A673 (cell line): ENCODE measurements at regions not wholly inside any gene's neighbourhood (a gene's known extent, or its start where the extent isn't known, plus 50 kb on each side); places are given as distances from the start of the nearest gene placed in this dataset.

Source experiments
- BruUV-seq: library from RNA; stranded (reverse); fragments of 400-500 nt; replicated peaks from 2 replicates; lab custom pipeline; 2021; lab: Mats Ljungman, UMichigan
- CTCF ChIA-PET: fragments of 300-600 bp; sonication (Branson Sonifier 250); formaldehyde crosslinking; loops from one replicate; lab custom pipeline; 2022; ENCODE audit warnings: antibody characterized with exemption; lab: Charles Lee
- POLR2A ChIA-PET: fragments of 300-600 bp; sonication (Branson Sonifier 250); formaldehyde crosslinking; loops from one replicate; lab custom pipeline; 2022; ENCODE audit warnings: antibody characterized with exemption; ENCODE audit not compliant: low non-redundant PET; lab: Charles Lee
- DNase-seq: peaks from one replicate; pipeline ENCODE4 v3.0.0-alpha.2; 2015; ENCODE audit warnings: low spot score
- H3K27ac ChIP-seq: fragments of 200-600 bp; sonication (generic); 2 replicates; pipeline ENCODE4 v1.5.1; 2016; ENCODE audit warnings: mixed run types, low read depth, mild to moderate bottlenecking, mixed read lengths, antibody characterized with exemption, low read length; ENCODE audit not compliant: poor library complexity, severe bottlenecking
- H3K27me3 ChIP-seq: fragments of 200-600 bp; sonication (generic); replicated peaks from 2 replicates; pipeline ENCODE4 v1.6.1; 2017; ENCODE audit warnings: mixed run types, low read depth, mild to moderate bottlenecking, mixed read lengths, antibody characterized with exemption, low read length; ENCODE audit not compliant: insufficient read depth, poor library complexity
- H3K36me3 ChIP-seq: fragments of 200-600 bp; sonication (generic); 2 replicates; pipeline ENCODE4 v1.6.1; 2016; ENCODE audit warnings: mixed run types, mild to moderate bottlenecking, mixed read lengths, antibody characterized with exemption, low read length; ENCODE audit not compliant: insufficient read depth, poor library complexity, severe bottlenecking
- H3K4me1 ChIP-seq: fragments of 200-600 bp; sonication (generic); 2 replicates; pipeline ENCODE4 v1.6.1; 2017; ENCODE audit warnings: mixed run types, mild to moderate bottlenecking, mixed read lengths, antibody characterized with exemption, low read length; ENCODE audit not compliant: insufficient read depth, poor library complexity, severe bottlenecking
- H3K4me3 ChIP-seq: fragments of 200-600 bp; sonication (generic); 2 replicates; pipeline ENCODE4 v1.5.1; 2016; ENCODE audit warnings: low read depth, mixed run types, mild to moderate bottlenecking, mixed read lengths, low read length; ENCODE audit not compliant: poor library complexity, severe bottlenecking
- H3K9me3 ChIP-seq: fragments of 200-600 bp; sonication (generic); 2 replicates; pipeline ENCODE4 v1.6.1; 2016; ENCODE audit warnings: mixed run types, low read depth, mild to moderate bottlenecking, mixed read lengths, antibody characterized with exemption, low read length; ENCODE audit not compliant: poor library complexity, severe bottlenecking
- EZH2 ChIP-seq: fragments of 200-600 bp; sonication (generic); IDR thresholded peaks from 2 replicates; pipeline ENCODE4 v1.6.1; 2017; ENCODE audit warnings: borderline replicate concordance, low read depth, mild to moderate bottlenecking, mixed read lengths, antibody characterized with exemption, low read length; ENCODE audit not compliant: poor library complexity, severe bottlenecking
- intact Hi-C: fragments of 100-400 bp; cut with micrococcal nuclease; formaldehyde crosslinking; loops from one replicate; pipeline ENCODE4 v1.10.0; 2022; ENCODE audit not compliant: unreplicated experiment
- TF ChIP-seq, protein P1 (sequence below): fragments of 300-800, 200-600 bp; sonication (generic); conservative IDR thresholded peaks from 2 replicates; pipeline ENCODE4 v1.5.1; 2017; ENCODE audit warnings: low read depth, mild to moderate bottlenecking, antibody characterized with exemption, low read length, moderate library complexity, mixed read lengths

DNA sequence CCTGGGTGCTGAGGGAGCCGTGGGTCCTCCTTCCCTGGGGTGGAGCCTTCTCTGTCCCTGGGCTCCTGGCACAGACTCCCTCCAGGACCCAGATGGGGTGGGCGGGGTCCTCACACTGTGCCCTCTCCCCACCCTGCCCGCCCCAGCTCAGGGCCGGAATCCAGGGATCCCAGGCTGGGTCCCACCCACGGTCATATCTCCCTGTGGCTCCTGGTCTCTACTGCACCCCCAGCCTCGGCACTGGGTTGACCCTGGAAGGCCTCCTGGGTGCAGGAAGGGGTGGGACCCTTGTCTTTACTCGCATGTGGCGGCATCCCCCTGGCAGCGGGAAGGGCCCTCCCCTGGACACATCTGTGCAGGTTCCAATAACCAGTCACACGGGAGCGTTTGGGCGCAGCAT is 75.8 kb upstream of the EIF5 start:
- H3K27me3 ChIP-seq = no peaks in the 10 kb centered on the region
- CTCF ChIA-PET = no interaction called here
- TF ChIP-seq, protein P1, sequence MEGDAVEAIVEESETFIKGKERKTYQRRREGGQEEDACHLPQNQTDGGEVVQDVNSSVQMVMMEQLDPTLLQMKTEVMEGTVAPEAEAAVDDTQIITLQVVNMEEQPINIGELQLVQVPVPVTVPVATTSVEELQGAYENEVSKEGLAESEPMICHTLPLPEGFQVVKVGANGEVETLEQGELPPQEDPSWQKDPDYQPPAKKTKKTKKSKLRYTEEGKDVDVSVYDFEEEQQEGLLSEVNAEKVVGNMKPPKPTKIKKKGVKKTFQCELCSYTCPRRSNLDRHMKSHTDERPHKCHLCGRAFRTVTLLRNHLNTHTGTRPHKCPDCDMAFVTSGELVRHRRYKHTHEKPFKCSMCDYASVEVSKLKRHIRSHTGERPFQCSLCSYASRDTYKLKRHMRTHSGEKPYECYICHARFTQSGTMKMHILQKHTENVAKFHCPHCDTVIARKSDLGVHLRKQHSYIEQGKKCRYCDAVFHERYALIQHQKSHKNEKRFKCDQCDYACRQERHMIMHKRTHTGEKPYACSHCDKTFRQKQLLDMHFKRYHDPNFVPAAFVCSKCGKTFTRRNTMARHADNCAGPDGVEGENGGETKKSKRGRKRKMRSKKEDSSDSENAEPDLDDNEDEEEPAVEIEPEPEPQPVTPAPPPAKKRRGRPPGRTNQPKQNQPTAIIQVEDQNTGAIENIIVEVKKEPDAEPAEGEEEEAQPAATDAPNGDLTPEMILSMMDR = no peak
- TF ChIP-seq EZH2 = no peak
- H3K27ac ChIP-seq = no peak overlapping the region
- H3K4me3 ChIP-seq = no peak overlapping the region
- no TSS peak for BruUV-seq
- H3K36me3 ChIP-seq = no peaks in the 10 kb centered on the region
- no peak for DNase-seq
- intact Hi-C loops = no loop called here
- no peaks in the 10 kb centered on the region for H3K4me1 ChIP-seq
- H3K9me3 ChIP-seq = peaks cover 5% of the 10 kb centered on the region
- POLR2A ChIA-PET = no interaction called here

DNA sequence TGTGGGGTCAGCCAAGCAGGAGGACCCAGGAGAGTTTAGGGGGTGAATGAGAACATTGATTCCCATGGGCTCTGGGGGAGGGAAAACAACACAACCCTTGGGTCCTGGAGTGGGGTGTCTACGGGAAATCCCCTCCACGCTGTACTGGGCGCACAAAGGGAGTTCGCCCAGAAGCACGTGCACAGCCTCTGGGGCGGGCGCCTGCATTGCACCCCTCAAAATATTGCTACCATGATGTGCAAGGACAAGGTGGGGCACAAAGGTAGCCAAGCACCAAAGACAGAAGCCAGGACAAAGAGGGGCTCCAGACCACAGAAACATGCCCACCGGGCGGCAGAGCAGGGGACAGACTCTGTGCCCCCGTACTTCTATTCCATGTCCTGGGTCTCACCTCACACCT is 74.9 kb upstream of the EIF5 start:
- DNase-seq = no peak
- no peak for TF ChIP-seq EZH2
- TF ChIP-seq, protein P1 = no peak
- H3K4me1 ChIP-seq = no peaks in the 10 kb centered on the region
- intact Hi-C loops = no loop called here
- H3K27ac ChIP-seq = no peak overlapping the region
- no peak overlapping the region for H3K4me3 ChIP-seq
- H3K27me3 ChIP-seq = no peaks in the 10 kb centered on the region
- ChIA-PET POLR2A (no interaction called here), CTCF (no interaction called here)
- no TSS peak for BruUV-seq
- H3K36me3 ChIP-seq = no peaks in the 10 kb centered on the region
- H3K9me3 ChIP-seq = peaks cover 5% of the 10 kb centered on the region

DNA sequence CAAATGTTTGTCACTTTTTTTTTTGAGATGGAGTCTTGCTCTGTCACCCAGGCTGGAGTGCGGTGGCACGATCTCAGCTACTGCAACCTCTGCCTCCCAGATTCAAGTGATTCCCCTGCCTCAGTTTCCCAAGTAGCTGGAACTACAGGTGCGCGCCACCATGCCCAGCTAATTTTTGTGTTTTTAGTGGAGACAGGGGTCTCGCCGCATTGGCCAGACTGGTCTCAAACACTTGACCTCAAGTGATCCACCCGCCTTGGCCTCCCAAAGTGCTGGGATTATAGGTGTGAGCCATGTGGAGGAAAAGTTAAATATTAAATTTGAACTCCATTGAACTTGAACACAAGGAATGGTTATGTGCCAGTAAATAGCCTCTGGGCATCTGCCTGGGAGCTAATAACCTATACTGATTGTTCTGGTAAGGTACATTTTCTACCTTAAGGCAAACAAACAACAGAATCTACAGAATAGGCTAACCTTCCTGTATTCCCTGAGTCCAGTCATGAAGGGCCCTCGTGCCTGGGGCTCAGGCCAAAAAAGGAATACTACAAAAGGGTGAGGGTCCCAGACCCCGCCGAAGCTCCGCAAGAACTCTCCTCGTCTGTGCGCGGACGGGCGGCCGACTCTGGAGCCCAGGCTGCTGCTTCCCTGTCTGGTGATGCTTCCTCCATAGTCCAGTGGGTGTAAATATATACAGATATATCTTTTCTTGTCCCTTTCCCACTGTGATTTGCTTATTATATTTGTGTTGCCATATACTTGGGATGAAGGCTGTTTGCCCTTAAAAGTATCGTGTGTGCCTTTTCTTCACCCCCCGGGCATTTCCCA is 74.0 kb upstream of the EIF5 start:
- Histone ChIP-seq H3K4me3 (peak overlapping the region; percentile 41), H3K36me3 (no peaks in the 10 kb centered on the region), H3K9me3 (peaks cover 5% of the 10 kb centered on the region), H3K4me1 (no peaks in the 10 kb centered on the region), H3K27me3 (no peaks in the 10 kb centered on the region), H3K27ac (peak overlapping the region; percentile 34)
- POLR2A ChIA-PET = no interaction called here
- BruUV-seq = no TSS peak
- CTCF ChIA-PET = no interaction called here
- intact Hi-C loops = no loop called here
- TF ChIP-seq, protein P1 = no peak
- no peak for TF ChIP-seq EZH2
- DNase-seq = no peak
